Neural crest cell (in vitro differentiated cells): ENCODE measurements at regions not wholly inside any gene's neighbourhood (a gene's known extent, or its start where the extent isn't known, plus 50 kb on each side); places are given as distances from the start of the nearest gene placed in this dataset.

Experiments
- DNase-seq: peaks from one replicate; pipeline ENCODE4 v3.0.0; 2021; ENCODE audit warnings: low read depth, mixed read lengths, low spot score
- H3K27ac Mint-ChIP-seq: one replicate; pipeline ENCODE4 v1.8.0; 2021; ENCODE audit warnings: mild to moderate bottlenecking, mixed read lengths; ENCODE audit not compliant: unreplicated experiment
- H3K27me3 Mint-ChIP-seq: 2 replicates; pipeline ENCODE4 v1.8.0; 2021; ENCODE audit warnings: low read depth, mild to moderate bottlenecking, mixed read lengths
- H3K36me3 Mint-ChIP-seq: 2 replicates; pipeline ENCODE4 v1.8.0; 2021; ENCODE audit warnings: low read depth, mild to moderate bottlenecking, mixed read lengths
- H3K4me1 Mint-ChIP-seq: 2 replicates; pipeline ENCODE4 v1.8.0; 2021; ENCODE audit warnings: mixed read lengths
- H3K4me3 Mint-ChIP-seq: one replicate; pipeline ENCODE4 v1.8.0; 2021; ENCODE audit warnings: mild to moderate bottlenecking, mixed read lengths
- H3K9me3 Mint-ChIP-seq: 2 replicates; pipeline ENCODE4 v1.8.0; 2021; ENCODE audit warnings: mixed read lengths
- CTCF ChIP-seq: fragments of 200-600 bp; sonication (generic); conservative IDR thresholded peaks from 2 replicates; pipeline ENCODE4 v1.5.0; 2021; ENCODE audit warnings: antibody characterized with exemption, mild to moderate bottlenecking

- Mint-ChIP-seq H3K36me3 (peaks cover 5% of the 10 kb centered on the region), H3K9me3 (peaks cover 17% of the 10 kb centered on the region), H3K4me3 (no peak overlapping the region), H3K27ac (no peak overlapping the region), H3K4me1 (no peaks in the 10 kb centered on the region), H3K27me3 (no peaks in the 10 kb centered on the region)
- no peak for TF ChIP-seq CTCF
- DNase-seq, result no peak
Measured at GRCh38 chr18:42413870-42414269, 458.8 kb downstream of the PIK3C3 start.

GRCh38 chr18:42414756-42415454, 459.9 kb downstream of the PIK3C3 start:
- H3K4me1 Mint-ChIP-seq, result no peaks in the 10 kb centered on the region
- H3K9me3 Mint-ChIP-seq, result peaks cover 10% of the 10 kb centered on the region
- no peak for DNase-seq
- no peaks in the 10 kb centered on the region for H3K27me3 Mint-ChIP-seq
- no peak overlapping the region for H3K27ac Mint-ChIP-seq
- no peaks in the 10 kb centered on the region for H3K36me3 Mint-ChIP-seq
- TF ChIP-seq CTCF, result no peak
- no peak overlapping the region for H3K4me3 Mint-ChIP-seq

GRCh38 chr18:42417189-42417588, 462.2 kb downstream of the PIK3C3 start:
- no peaks in the 10 kb centered on the region for H3K4me1 Mint-ChIP-seq
- H3K27ac Mint-ChIP-seq, result no peak overlapping the region

GRCh38 chr18:42418121-42418520, 463.1 kb downstream of the PIK3C3 start:
- Mint-ChIP-seq H3K4me1 (no peaks in the 10 kb centered on the region), H3K27ac (no peak overlapping the region), H3K27me3 (no peaks in the 10 kb centered on the region), H3K36me3 (no peaks in the 10 kb centered on the region), H3K9me3 (peaks cover 3% of the 10 kb centered on the region), H3K4me3 (no peak overlapping the region)
- no peak for DNase-seq
- no peak for TF ChIP-seq CTCF

More at GRCh38 chr18:42417189-42417588, 462.2 kb downstream of the PIK3C3 start:
- H3K9me3 Mint-ChIP-seq, result peaks cover 4% of the 10 kb centered on the region
- H3K27me3 Mint-ChIP-seq, result no peaks in the 10 kb centered on the region
- no peaks in the 10 kb centered on the region for H3K36me3 Mint-ChIP-seq
- H3K4me3 Mint-ChIP-seq, result no peak overlapping the region
- TF ChIP-seq CTCF, result no peak
- DNase-seq, result no peak

- Mint-ChIP-seq H3K36me3 (no peaks in the 10 kb centered on the region), H3K9me3 (peaks cover 2% of the 10 kb centered on the region), H3K4me1 (no peaks in the 10 kb centered on the region), H3K4me3 (no peak overlapping the region), H3K27ac (no peak overlapping the region), H3K27me3 (no peaks in the 10 kb centered on the region)
- TF ChIP-seq CTCF, result no peak
- no peak for DNase-seq
Measured at GRCh38 chr18:42425025-42425424, 470.0 kb downstream of the PIK3C3 start.
